MCF 10A (cell line): ENCODE measurements at regions not wholly inside any gene's neighbourhood (a gene's known extent, or its start where the extent isn't known, plus 50 kb on each side); places are given as distances from the start of the nearest gene placed in this dataset.

Source experiments
- BruUV-seq: library from RNA; stranded (reverse); fragments of 400-500 nt; replicated peaks from 2 replicates; lab custom pipeline; 2021; lab: Mats Ljungman, UMichigan
- CTCF ChIA-PET: fragments of 300-600 bp; sonication (Branson Sonifier 250); formaldehyde crosslinking; extraction: SDS; loops from one replicate; lab custom pipeline; 2021; ENCODE audit warnings: antibody characterized with exemption, inconsistent platforms; lab: Yijun Ruan, JAX
- POLR2A ChIA-PET: fragments of 300-600, 350-650 bp; sonication (Branson Sonifier 250); formaldehyde crosslinking; extraction: SDS; loops from one replicate; lab custom pipeline; 2020; ENCODE audit warnings: antibody characterized with exemption, inconsistent platforms; lab: Yijun Ruan, JAX
- DNase-seq: peaks from one replicate; pipeline ENCODE4 v3.0.0-alpha.2; 2018; ENCODE audit not compliant: unreplicated experiment
- H3K27ac Mint-ChIP-seq: one replicate; pipeline ENCODE4 v1.8.0; 2022; ENCODE audit warnings: mild to moderate bottlenecking, low read depth, mixed read lengths; ENCODE audit not compliant: unreplicated experiment
- H3K27me3 Mint-ChIP-seq: one replicate; pipeline ENCODE4 v1.8.0; 2022; ENCODE audit warnings: mixed read lengths; ENCODE audit not compliant: insufficient read depth, unreplicated experiment
- H3K36me3 Mint-ChIP-seq: one replicate; pipeline ENCODE4 v1.8.0; 2022; ENCODE audit warnings: mild to moderate bottlenecking, moderate library complexity, mixed read lengths; ENCODE audit not compliant: insufficient read depth, unreplicated experiment
- H3K4me1 Mint-ChIP-seq: one replicate; pipeline ENCODE4 v1.8.0; 2022; ENCODE audit warnings: mixed read lengths; ENCODE audit not compliant: insufficient read depth, unreplicated experiment
- H3K4me3 Mint-ChIP-seq: one replicate; pipeline ENCODE4 v1.8.0; 2022; ENCODE audit warnings: mild to moderate bottlenecking, moderate library complexity, mixed read lengths; ENCODE audit not compliant: unreplicated experiment
- H3K9me3 Mint-ChIP-seq: one replicate; pipeline ENCODE4 v1.8.0; 2022; ENCODE audit warnings: mixed read lengths; ENCODE audit not compliant: unreplicated experiment
- intact Hi-C: fragments of 100-400 bp; cut with micrococcal nuclease; formaldehyde crosslinking; loops from 2 replicates; pipeline ENCODE4 v1.14.1; 2022
- TF ChIP-seq, protein P1 (sequence below): fragments of 200-600 bp; IDR thresholded peaks from one replicate; pipeline ENCODE4 v1.8.0; 2022; ENCODE audit warnings: antibody characterized with exemption, mild to moderate bottlenecking; ENCODE audit not compliant: unreplicated experiment

- ChIA-PET POLR2A (no interaction called here), CTCF (no interaction called here)
- intact Hi-C loops: no loop called here
- TF ChIP-seq, protein P1, sequence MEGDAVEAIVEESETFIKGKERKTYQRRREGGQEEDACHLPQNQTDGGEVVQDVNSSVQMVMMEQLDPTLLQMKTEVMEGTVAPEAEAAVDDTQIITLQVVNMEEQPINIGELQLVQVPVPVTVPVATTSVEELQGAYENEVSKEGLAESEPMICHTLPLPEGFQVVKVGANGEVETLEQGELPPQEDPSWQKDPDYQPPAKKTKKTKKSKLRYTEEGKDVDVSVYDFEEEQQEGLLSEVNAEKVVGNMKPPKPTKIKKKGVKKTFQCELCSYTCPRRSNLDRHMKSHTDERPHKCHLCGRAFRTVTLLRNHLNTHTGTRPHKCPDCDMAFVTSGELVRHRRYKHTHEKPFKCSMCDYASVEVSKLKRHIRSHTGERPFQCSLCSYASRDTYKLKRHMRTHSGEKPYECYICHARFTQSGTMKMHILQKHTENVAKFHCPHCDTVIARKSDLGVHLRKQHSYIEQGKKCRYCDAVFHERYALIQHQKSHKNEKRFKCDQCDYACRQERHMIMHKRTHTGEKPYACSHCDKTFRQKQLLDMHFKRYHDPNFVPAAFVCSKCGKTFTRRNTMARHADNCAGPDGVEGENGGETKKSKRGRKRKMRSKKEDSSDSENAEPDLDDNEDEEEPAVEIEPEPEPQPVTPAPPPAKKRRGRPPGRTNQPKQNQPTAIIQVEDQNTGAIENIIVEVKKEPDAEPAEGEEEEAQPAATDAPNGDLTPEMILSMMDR: no peak
- peaks cover 7% of the 10 kb centered on the region for H3K4me1 Mint-ChIP-seq
- no TSS peak for BruUV-seq
- no peak overlapping the region for H3K4me3 Mint-ChIP-seq
- no peaks in the 10 kb centered on the region for H3K27me3 Mint-ChIP-seq
- DNase-seq: no peak
- no peak overlapping the region for H3K27ac Mint-ChIP-seq
- H3K36me3 Mint-ChIP-seq: no peaks in the 10 kb centered on the region
- H3K9me3 Mint-ChIP-seq: no peaks in the 10 kb centered on the region
Measured at GRCh38 chr6:105896821-105897095, 189.4 kb upstream of the PRDM1 start.

DNA sequence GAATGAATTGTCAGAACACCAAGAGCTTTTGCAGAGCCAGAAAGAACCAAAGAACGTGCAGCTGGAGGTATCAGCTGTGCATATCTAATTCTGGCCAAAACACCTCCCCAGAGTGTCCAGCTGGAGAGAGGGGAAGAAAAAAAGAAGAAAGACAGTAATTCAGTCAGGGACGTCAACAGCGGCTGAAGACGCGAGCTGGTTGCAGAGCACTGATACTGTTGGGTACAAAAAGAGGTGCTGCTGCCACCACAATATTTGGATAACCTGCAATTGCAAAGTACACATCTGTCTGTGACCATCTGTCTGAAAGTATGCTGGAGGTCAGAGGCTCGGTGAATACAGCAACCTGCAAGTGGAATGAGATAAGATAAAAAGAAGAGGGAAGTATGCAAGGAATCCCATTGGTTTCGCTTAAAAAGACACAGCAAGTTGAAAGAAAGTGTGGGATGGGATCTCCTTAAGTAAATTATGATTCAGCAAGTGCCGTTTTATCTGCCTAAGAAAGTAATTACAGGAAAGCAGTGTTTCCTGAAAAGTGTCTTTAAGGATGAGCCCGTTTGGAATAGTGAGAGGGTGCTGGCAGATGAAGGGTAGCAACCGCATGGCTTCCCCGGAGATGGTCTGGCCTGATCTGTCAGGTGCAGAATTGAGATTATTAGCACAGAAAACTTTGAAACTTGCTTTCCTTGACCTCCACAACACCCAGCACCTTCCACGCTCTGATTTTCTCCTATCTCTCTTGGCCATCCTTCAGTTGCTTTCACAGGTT lies 189.9 kb upstream of the PRDM1 start:
- H3K4me1 Mint-ChIP-seq: peaks cover 7% of the 10 kb centered on the region
- TF ChIP-seq, protein P1: no peak
- no peaks in the 10 kb centered on the region for H3K27me3 Mint-ChIP-seq
- H3K36me3 Mint-ChIP-seq: no peaks in the 10 kb centered on the region
- no peak overlapping the region for H3K27ac Mint-ChIP-seq
- intact Hi-C loops: no loop called here
- no peaks in the 10 kb centered on the region for H3K9me3 Mint-ChIP-seq
- CTCF ChIA-PET: no interaction called here
- no peak for DNase-seq
- H3K4me3 Mint-ChIP-seq: no peak overlapping the region
- POLR2A ChIA-PET: interaction anchor here (0.7 kb wide), 1 partner anchor 27 kb away, joined by 3 read pairs; no protein-coding TSS in a partner anchor
- no TSS peak for BruUV-seq

DNA sequence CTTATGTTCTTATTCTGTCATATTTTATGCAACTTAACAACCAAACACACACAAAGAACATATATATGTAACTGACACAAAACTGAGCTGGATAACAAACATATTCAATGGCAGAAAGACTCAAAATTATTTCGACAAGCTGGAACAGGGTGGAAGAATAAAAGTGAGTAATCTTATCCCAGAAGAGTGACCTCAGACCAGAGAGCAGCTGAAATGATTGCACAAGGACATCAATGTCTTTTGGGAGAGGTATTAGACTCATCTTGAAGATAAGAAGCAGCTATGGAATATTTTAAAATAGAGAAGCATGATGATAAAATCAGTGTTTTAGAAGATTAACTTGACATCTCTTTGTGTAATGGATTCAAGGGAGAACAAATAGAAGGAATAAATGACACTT lies 191.6 kb upstream of the PRDM1 start:
- no peaks in the 10 kb centered on the region for H3K27me3 Mint-ChIP-seq
- peaks cover 7% of the 10 kb centered on the region for H3K4me1 Mint-ChIP-seq
- no peaks in the 10 kb centered on the region for H3K9me3 Mint-ChIP-seq
- TF ChIP-seq, protein P1: no peak
- intact Hi-C loops: no loop called here
- H3K27ac Mint-ChIP-seq: no peak overlapping the region
- ChIA-PET POLR2A (interaction anchor here (1.0 to 1.3 kb wide), 2 partner anchors 23 to 54 kb away, joined by 5 to 6 read pairs; no protein-coding TSS in a partner anchor), CTCF (interaction anchor here (1.5 kb wide), 1 partner anchor 28 kb away, joined by 4 read pairs; no protein-coding TSS in a partner anchor)
- DNase-seq: peak; percentile 26
- no TSS peak for BruUV-seq
- no peaks in the 10 kb centered on the region for H3K36me3 Mint-ChIP-seq
- H3K4me3 Mint-ChIP-seq: no peak overlapping the region

DNA sequence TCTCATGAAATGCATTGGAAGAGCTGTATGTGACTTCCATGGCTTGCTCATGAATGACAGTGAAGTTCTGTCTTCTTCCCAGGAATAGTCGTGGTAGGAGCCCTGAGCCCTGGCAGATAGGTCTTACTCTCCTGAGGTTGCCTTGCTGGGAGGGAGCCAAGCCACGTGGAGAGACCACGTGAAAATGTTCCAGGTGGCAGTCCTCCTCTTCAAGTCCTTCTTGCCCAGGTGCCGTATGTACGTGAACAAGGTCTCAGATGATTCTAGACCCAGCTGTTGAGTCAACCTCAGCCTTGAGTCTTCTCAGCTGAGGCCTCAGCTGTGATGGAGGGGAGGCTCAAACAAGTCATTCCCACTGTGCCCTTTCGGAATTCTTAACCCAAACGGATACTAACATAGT lies 192.4 kb upstream of the PRDM1 start:
- DNase-seq: no peak
- H3K4me3 Mint-ChIP-seq: no peak overlapping the region
- CTCF ChIA-PET: interaction anchor here (0.5 to 1.5 kb wide), 2 partner anchors 28 to 409 kb away, joined by 3 to 4 read pairs; no protein-coding TSS in a partner anchor
- POLR2A ChIA-PET: interaction anchor here (1.0 to 1.3 kb wide), 2 partner anchors 22 to 53 kb away, joined by 5 to 6 read pairs; no protein-coding TSS in a partner anchor
- H3K4me1 Mint-ChIP-seq: peaks cover 7% of the 10 kb centered on the region
- intact Hi-C loops: no loop called here
- TF ChIP-seq, protein P1: no peak
- no peaks in the 10 kb centered on the region for H3K9me3 Mint-ChIP-seq
- no TSS peak for BruUV-seq
- H3K27me3 Mint-ChIP-seq: no peaks in the 10 kb centered on the region
- H3K36me3 Mint-ChIP-seq: no peaks in the 10 kb centered on the region
- no peak overlapping the region for H3K27ac Mint-ChIP-seq
